GM12801 (cell line): ENCODE measurements at regions not wholly inside any gene's neighbourhood (a gene's known extent, or its start where the extent isn't known, plus 50 kb on each side); places are given as distances from the start of the nearest gene placed in this dataset.

Experiments
- TF ChIP-seq, protein P1 (sequence below): IDR thresholded peaks from one replicate; pipeline ENCODE4 v1.5.1; 2011; ENCODE audit warnings: control low read depth; ENCODE audit not compliant: insufficient read length; ENCODE audit errors: extremely low read depth

- TF ChIP-seq, protein P1, sequence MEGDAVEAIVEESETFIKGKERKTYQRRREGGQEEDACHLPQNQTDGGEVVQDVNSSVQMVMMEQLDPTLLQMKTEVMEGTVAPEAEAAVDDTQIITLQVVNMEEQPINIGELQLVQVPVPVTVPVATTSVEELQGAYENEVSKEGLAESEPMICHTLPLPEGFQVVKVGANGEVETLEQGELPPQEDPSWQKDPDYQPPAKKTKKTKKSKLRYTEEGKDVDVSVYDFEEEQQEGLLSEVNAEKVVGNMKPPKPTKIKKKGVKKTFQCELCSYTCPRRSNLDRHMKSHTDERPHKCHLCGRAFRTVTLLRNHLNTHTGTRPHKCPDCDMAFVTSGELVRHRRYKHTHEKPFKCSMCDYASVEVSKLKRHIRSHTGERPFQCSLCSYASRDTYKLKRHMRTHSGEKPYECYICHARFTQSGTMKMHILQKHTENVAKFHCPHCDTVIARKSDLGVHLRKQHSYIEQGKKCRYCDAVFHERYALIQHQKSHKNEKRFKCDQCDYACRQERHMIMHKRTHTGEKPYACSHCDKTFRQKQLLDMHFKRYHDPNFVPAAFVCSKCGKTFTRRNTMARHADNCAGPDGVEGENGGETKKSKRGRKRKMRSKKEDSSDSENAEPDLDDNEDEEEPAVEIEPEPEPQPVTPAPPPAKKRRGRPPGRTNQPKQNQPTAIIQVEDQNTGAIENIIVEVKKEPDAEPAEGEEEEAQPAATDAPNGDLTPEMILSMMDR = no peak
These were observed 371.7 kb upstream of the KITLG start for GRCh38 chr12:88951860-88952561.

- TF ChIP-seq, protein P1 = no peak
These were observed 370.9 kb upstream of the KITLG start for GRCh38 chr12:88951177-88951576.

DNA sequence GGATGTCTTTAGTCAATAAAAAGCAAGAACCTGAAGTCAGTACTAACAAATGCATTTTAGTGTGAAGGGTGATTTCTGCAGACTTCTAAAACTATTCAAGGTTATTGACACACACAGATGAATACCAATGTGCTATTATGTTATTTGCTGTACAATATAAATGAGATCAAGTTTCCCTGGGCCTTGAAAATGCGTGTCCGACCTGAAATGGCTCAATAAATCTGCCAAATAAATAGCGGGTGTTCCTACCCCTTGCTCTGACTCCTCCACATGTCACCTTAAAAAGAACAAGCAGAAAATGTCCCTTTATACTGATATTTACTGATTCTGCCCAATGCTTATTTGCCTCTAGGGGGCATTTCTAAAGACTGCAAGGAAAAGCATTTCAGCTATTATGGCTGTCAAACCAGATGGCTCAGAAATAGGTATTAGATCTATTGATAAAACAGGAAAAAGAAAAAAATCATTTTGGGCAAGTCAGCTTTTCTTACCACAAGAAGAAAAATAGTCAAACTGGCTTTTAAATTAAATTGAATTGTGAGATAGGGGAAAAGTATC, 367.3 kb upstream of the KITLG start:
- TF ChIP-seq, protein P1 = no peak

- TF ChIP-seq, protein P1 = no peak
These were observed 366.2 kb upstream of the KITLG start for GRCh38 chr12:88946372-88946997.

DNA sequence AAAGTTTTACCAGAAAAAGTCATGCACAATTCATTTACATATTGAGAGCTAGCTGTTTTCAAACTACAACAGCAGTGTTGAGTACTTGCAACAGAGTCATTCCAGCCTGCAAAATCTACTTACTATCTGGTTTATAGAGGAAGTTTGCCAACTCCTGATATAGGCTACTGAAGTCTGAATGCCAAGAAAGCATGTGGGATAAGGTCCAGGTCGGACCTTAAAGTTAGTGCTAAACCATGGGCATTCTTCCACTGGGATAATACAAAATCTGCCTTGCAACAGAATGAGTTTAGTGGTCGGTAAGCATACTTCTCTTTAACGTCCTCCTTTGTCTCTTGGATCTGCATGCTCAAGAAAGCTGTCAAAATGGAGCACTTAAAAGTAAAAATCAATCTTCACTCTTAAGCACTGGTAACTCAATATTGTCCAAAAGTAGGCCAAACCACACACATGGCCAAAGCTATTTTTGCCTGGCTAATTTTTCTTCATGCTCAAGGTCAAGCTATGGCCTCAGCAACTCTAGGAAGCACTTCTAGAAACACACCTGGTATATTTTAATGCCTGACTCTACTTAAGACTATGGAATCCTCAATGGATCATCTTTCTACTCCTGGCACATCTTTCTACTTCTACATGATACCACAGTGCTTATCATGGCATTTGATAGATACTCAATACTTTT, 364.9 kb upstream of the KITLG start:
- TF ChIP-seq, protein P1 = no peak

GRCh38 chr12:88944397-88944796, 364.1 kb upstream of the KITLG start:
- TF ChIP-seq, protein P1 = no peak

GRCh38 chr12:88940854-88941253, 360.6 kb upstream of the KITLG start:
- TF ChIP-seq, protein P1 = no peak
